Stimulated activated CD4-positive, alpha-beta T cell treated with anti-CD3 and anti-CD28 coated beads, TNF-alpha, amount 100 ng/mL, for 24 hours (primary cell): ENCODE measurements at regions not wholly inside any gene's neighbourhood (a gene's known extent, or its start where the extent isn't known, plus 50 kb on each side); places are given as distances from the start of the nearest gene placed in this dataset.

Source experiments
- DNase-seq, 3 experiments: peaks; one replicate each; pipeline ENCODE4 v3.0.0-alpha.2; 2020; ENCODE audit warnings: low read depth in 3 of 3

- DNase-seq, result no peak
Observed at GRCh38 chr21:43348170-43348766, 78.7 kb downstream of the SIK1 start.

DNA sequence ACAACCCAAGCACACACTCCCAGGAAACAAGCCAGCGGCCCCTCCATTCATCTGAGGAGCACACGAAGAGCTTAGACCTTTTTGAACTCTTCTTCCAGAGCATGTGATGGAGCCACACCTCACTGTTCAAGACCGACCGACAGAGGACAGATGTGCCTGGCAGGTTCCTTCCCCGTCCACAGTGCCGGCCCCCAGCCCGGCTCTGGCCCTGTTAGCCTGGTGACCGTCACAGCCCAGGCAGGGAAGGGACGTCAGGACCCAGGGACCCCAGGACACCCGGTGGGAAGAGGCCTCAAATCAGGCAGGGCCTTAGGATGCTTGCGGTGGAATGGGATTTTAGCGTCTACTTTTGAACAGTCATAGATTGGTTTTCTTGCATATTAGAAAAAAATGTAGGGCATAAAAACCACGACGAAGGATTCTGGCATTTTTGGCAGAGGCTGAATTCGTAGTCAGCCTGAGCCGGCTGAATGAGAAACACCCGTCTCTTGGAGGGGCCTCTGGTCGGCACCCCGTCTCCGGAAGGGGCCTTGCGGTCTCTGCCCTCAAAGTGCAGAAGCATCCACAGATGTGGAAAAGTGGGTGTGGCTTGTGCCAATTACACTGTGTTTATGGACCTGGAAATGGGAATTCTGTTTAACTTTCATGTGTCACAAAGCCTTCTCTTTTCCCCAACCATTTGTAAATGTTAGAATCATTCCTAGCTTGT, 79.3 kb downstream of the SIK1 start:
- DNase-seq, result no peak

DNA sequence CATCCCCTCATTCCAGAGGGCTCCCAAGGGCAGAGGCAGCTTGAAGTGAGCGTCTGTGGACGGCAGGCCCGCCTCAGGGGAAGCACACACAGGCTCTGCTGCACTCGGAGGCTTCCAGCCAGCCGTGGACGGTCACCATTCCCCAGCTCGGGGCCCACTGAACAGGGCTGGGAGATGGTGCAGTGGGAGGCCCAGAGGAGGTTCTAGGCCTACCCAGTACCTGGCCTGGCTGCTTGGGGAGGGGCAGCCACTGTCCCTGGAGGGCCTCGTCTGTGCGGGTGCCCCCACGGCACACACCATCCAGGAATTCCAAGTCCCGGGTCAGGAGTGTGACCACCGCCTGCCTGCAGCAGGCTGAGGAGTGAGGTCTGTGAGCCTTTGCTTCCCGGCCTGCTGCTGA, 80.4 kb downstream of the SIK1 start:
- no peak for DNase-seq

GRCh38 chr21:43345746-43346409, 81.1 kb downstream of the SIK1 start:
- DNase-seq, result peak in 1 of 3 experiments; percentile 43

DNA sequence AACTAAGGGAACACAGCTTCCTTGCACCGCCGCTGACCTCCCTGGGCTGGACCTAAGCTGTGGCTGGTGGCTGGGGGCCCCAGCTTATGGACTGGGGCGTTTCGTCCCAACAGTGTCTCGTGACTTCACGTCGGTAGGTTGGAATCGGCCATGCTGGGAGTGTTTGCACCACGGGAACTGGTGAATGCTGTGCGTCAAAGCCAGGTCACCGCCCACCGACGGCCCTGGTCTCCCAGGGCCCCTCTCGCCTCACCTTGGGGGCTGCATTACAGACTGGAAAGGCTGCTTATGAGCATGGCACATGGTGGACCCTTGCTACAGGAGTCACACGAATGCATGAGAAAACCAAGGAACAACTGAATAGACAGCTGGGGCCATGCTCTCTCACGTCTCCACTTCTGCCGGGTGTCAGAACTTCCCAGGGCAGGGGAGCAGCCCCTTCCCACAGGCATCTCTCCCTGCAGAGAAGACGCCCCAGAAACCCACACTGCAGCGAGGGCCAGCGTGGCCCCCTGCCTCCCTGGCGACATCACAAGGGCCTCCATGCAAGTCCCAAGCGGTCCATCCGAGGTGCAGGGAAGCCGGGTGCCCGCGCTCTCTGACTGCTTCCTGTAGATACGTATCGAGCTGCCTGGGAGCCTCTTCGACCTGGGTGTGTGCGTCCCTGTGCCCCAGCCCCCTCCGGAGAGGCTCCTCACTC, 81.7 kb downstream of the SIK1 start:
- no peak for DNase-seq

- no peak for DNase-seq
Observed at GRCh38 chr21:43343992-43344886, 82.7 kb downstream of the SIK1 start.

GRCh38 chr21:43343095-43343991, 83.6 kb downstream of the SIK1 start:
- DNase-seq, result no peak

GRCh38 chr21:43342301-43342881, 84.5 kb downstream of the SIK1 start:
- DNase-seq, result no peak

GRCh38 chr21:43341378-43342161, 85.4 kb downstream of the SIK1 start:
- no peak for DNase-seq

- DNase-seq, result no peak
Observed at GRCh38 chr21:43340491-43341377, 86.2 kb downstream of the SIK1 start.

GRCh38 chr21:43339668-43340067, 87.3 kb downstream of the SIK1 start:
- no peak for DNase-seq

DNA sequence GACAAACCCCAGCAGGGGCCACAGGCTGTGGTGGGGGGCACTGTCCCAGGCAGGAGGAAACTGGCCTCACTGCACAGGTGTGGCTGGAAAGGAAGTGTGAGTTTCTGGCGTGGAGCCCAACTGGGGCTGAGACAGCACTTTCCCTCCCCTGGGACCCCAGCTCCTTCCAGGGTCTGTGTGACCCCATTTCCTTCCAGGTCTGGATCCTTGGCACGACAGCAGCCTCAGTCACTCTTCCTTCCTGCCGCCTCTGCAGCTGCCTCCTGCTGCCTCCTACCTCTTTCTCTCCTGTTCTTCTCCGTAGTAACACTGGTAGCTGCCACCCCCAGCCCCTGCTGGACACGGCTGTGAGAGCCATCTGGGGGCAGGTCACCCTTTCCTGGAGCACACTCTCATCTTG, 88.0 kb downstream of the SIK1 start:
- no peak for DNase-seq

GRCh38 chr21:43337901-43338655, 88.9 kb downstream of the SIK1 start:
- DNase-seq, result no peak

DNA sequence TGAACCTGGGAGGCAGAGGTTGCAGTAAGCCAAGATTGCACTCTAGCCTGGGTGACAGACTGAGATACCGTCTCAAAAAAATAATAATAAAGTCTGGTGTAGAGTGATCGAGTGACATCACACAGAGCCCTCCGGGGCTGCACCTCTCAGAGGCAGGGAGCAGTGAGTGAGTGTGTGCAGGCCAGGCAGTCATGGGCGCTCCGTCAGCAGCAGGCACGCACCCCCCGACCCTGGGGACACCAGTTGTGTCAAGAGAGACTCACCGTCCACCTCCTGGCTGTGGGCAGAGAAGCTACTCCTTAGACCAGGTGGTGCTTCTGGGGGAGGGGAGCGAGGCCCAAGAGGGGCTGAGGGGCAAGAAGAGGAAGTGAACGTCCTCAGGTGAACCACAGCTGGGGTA, 91.8 kb downstream of the SIK1 start:
- no peak for DNase-seq

GRCh38 chr21:43334214-43334958, 92.5 kb downstream of the SIK1 start:
- no peak for DNase-seq

DNA sequence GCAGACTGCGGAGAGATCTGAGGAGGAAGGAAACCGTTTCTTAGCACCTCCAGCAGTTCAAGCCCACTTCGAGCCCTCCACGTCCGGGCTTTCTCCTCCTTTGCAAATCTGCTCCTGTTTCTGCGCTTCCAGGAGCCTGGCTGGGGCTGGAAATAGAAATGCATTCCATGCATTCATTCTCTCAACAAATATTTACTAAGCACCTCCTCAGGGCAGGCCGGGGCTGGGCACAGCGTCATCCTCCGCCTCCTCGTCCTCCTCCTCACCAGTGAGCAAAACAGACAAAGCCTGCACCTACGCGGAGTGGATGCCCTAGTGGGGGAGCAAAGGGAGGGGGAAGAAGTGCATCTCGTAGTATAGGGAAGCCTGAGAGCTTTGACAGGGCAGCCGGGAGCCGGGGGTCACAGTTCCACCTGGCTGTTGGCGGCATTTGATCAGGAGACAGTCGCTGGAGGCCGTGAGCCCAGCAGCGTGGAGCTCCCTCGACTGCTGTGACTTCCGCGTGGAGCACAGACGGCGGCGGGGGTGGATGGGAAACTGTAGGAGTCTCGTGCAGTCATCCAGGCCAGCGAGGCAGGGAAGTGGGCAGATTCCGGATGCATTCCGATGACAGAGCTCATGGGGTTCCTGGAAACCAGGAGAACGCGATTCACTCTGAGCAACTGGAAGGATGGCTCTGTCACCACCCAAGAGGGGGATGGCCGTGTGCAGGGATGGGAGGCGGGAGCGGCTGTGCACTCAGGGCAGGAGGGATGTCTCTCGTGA, 93.5 kb downstream of the SIK1 start:
- no peak for DNase-seq
